ENCODE measurements at regions not wholly inside any gene's neighbourhood (a gene's known extent, or its start where the extent isn't known, plus 50 kb on each side); places are given as distances from the start of the nearest gene placed in this dataset.

GRCh38 chr9:118325757-118326156 lies 621.6 kb downstream of the TLR4 start:
- H3K4me3 Mint-ChIP-seq = no peak overlapping the region
- TF ChIP-seq EZH2 (IDR thresholded peaks at IDR 0.05) (no peak), EZH2phosphoT487 (IDR thresholded peaks at IDR 0.05) (no peak)
- TF ChIP-seq, protein P1, sequence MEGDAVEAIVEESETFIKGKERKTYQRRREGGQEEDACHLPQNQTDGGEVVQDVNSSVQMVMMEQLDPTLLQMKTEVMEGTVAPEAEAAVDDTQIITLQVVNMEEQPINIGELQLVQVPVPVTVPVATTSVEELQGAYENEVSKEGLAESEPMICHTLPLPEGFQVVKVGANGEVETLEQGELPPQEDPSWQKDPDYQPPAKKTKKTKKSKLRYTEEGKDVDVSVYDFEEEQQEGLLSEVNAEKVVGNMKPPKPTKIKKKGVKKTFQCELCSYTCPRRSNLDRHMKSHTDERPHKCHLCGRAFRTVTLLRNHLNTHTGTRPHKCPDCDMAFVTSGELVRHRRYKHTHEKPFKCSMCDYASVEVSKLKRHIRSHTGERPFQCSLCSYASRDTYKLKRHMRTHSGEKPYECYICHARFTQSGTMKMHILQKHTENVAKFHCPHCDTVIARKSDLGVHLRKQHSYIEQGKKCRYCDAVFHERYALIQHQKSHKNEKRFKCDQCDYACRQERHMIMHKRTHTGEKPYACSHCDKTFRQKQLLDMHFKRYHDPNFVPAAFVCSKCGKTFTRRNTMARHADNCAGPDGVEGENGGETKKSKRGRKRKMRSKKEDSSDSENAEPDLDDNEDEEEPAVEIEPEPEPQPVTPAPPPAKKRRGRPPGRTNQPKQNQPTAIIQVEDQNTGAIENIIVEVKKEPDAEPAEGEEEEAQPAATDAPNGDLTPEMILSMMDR (IDR thresholded peaks at IDR 0.05) = no peak
- H3K4me2 ChIP-seq = no peak overlapping the region

DNA sequence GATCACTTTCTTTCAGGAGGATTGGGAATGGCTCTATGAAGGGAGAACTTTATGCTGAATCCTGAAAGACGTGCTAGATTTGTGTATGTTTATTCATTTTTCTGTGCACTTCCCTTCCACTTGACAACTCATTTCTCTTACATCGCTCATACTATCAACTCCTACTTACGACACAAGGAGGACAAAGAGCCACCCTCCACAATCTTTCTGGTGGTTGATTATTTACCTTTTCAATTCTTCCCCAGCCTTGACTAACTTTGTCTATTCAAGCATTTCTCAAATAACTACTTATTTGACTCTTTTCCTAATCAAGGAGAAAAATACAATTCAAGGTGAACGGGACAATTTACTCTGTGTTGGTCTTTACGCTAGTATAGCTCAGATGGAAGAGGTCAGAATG lies 622.1 kb downstream of the TLR4 start:
- no peaks in the 10 kb centered on the region for H3K9me3 Mint-ChIP-seq

More at GRCh38 chr9:118325757-118326156, 621.6 kb downstream of the TLR4 start:
- Histone ChIP-seq H3K9ac (no peak overlapping the region), H3K27ac (no peak overlapping the region), H3K36me3 (no peaks in the 10 kb centered on the region), H3F3A (ENCODE audit: low read depth) (no peaks in the 10 kb centered on the region), H3K27me3 (no peaks in the 10 kb centered on the region), H3K9me3 (ENCODE audit: low read depth) (no peaks in the 10 kb centered on the region), H3K4me3 (no peak overlapping the region), H4K20me1 (ENCODE audit: low read depth) (no peaks in the 10 kb centered on the region), H2AFZ (replicated peaks) (no peak overlapping the region), H3K79me2 (ENCODE audit: low read depth) (no peaks in the 10 kb centered on the region), H3K4me1 (peaks cover 3% of the 10 kb centered on the region)
- peaks cover 16% of the 10 kb centered on the region for H3K4me1 Mint-ChIP-seq
- no peak overlapping the region for H3K27ac Mint-ChIP-seq
- peaks cover 3% of the 10 kb centered on the region for H3K27me3 Mint-ChIP-seq (ENCODE audit: insufficient read depth, low read depth)
- DNase-seq (ENCODE audit: low spot score) = no peak
- no peaks in the 10 kb centered on the region for H3K9me3 Mint-ChIP-seq
- H3K36me3 Mint-ChIP-seq = no peaks in the 10 kb centered on the region

GRCh38 chr9:118330191-118330986 lies 626.2 kb downstream of the TLR4 start:
- H3K4me3 ChIP-seq = no peak overlapping the region

More for the DNA sequence above, 622.1 kb downstream of the TLR4 start:
- peaks cover 3% of the 10 kb centered on the region for H3K27me3 Mint-ChIP-seq (ENCODE audit: insufficient read depth, low read depth)
- Histone ChIP-seq H3K4me2 (no peak overlapping the region), H3F3A (ENCODE audit: low read depth) (no peaks in the 10 kb centered on the region), H3K79me2 (ENCODE audit: low read depth) (no peaks in the 10 kb centered on the region), H3K4me1 (peaks cover 3% of the 10 kb centered on the region), H3K27ac (no peak overlapping the region), H3K36me3 (no peaks in the 10 kb centered on the region), H3K4me3 (no peak overlapping the region), H3K27me3 (no peaks in the 10 kb centered on the region), H3K9me3 (ENCODE audit: low read depth) (no peaks in the 10 kb centered on the region), H4K20me1 (ENCODE audit: low read depth) (no peaks in the 10 kb centered on the region), H3K9ac (no peak overlapping the region), H2AFZ (replicated peaks) (no peak overlapping the region)
- TF ChIP-seq EZH2phosphoT487 (IDR thresholded peaks at IDR 0.05) (no peak), EZH2 (IDR thresholded peaks at IDR 0.05) (no peak)
- TF ChIP-seq, protein P1 (IDR thresholded peaks at IDR 0.05) = no peak
- H3K27ac Mint-ChIP-seq = no peak overlapping the region
- H3K4me3 Mint-ChIP-seq = no peak overlapping the region
- no peak for DNase-seq (ENCODE audit: low spot score)
- no peaks in the 10 kb centered on the region for H3K36me3 Mint-ChIP-seq
- H3K4me1 Mint-ChIP-seq = peaks cover 14% of the 10 kb centered on the region

More at GRCh38 chr9:118330191-118330986, 626.2 kb downstream of the TLR4 start:
- H3K4me3 Mint-ChIP-seq = no peak overlapping the region
- no peaks in the 10 kb centered on the region for H3K36me3 ChIP-seq
- peak; percentile 44 for DNase-seq (ENCODE audit: low spot score)
- H3K9ac ChIP-seq = no peak overlapping the region
- no peak overlapping the region for H2AFZ ChIP-seq (replicated peaks)
- H3K4me1 Mint-ChIP-seq = peaks cover 1% of the 10 kb centered on the region
- peaks cover 6% of the 10 kb centered on the region for H3K27me3 Mint-ChIP-seq (ENCODE audit: insufficient read depth, low read depth)
- H3K27me3 ChIP-seq = no peaks in the 10 kb centered on the region
- H3K9me3 ChIP-seq (ENCODE audit: low read depth) = no peaks in the 10 kb centered on the region
- H3K9me3 Mint-ChIP-seq = no peaks in the 10 kb centered on the region
- peaks cover 3% of the 10 kb centered on the region for H3K4me1 ChIP-seq
- no peak overlapping the region for H3K27ac Mint-ChIP-seq
- no peaks in the 10 kb centered on the region for H3K36me3 Mint-ChIP-seq
- no peak overlapping the region for H3K4me2 ChIP-seq
- no peak for TF ChIP-seq EZH2phosphoT487 (IDR thresholded peaks at IDR 0.05)
- no peak for TF ChIP-seq EZH2 (IDR thresholded peaks at IDR 0.05)
- TF ChIP-seq, protein P1 (IDR thresholded peaks at IDR 0.05) = peak; percentile 21
- H3K79me2 ChIP-seq (ENCODE audit: low read depth) = no peaks in the 10 kb centered on the region
- H4K20me1 ChIP-seq (ENCODE audit: low read depth) = no peaks in the 10 kb centered on the region
- no peaks in the 10 kb centered on the region for H3F3A ChIP-seq (ENCODE audit: low read depth)
- H3K27ac ChIP-seq = no peak overlapping the region
